Gastrocnemius medialis (tissue), 4 donors: ENCODE measurements at regions not wholly inside any gene's neighbourhood (a gene's known extent, or its start where the extent isn't known, plus 50 kb on each side); places are given as distances from the start of the nearest gene placed in this dataset.

Source experiments
- POLR2A ChIP-seq, 2 donors: fragments of 450-650 bp; IDR thresholded peaks; one replicate each; pipeline ENCODE4 v1.6.1; 2017; ENCODE audit warnings: antibody characterized with exemption in 2 of 2, mild to moderate bottlenecking in 2 of 2, moderate library complexity in 2 of 2
- TF ChIP-seq, protein P1 (sequence below), 5 experiments: fragments of 450-650 bp in 3 of 5; fragments of 200-600 bp in 2 of 5; sonication (generic) in 2 of 5; IDR thresholded peaks in 4 of 5; conservative IDR thresholded peaks in 1 of 5; 1 replicate in 4 of 5; 2 replicates in 1 of 5; pipeline ENCODE4 v1.5.1; 2016 to 2019; ENCODE audit warnings: antibody characterized with exemption in 5 of 5, mild to moderate bottlenecking in 3 of 5, moderate library complexity in 3 of 5

DNA sequence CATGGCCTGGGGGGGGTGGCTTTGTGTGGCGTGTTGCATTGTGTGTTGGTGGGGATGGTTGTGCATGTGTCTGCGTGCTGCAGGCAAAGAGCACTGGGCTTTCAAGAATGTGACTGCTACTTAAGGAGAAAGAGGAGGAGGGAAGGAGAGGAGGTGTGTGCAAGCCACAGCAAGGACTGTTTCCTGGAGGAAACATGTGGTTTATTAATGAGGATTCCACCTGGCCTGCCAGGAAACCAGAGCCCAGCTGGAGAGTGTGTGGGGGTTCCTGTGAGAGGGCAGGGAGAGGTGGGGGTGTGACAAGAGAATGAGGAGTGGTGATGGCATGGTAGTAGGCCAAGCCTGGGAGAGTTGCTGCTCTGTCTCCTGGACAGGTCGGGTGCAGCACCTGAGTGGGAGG is 258.1 kb upstream of the ROPN1 start:
- TF ChIP-seq, protein P1, sequence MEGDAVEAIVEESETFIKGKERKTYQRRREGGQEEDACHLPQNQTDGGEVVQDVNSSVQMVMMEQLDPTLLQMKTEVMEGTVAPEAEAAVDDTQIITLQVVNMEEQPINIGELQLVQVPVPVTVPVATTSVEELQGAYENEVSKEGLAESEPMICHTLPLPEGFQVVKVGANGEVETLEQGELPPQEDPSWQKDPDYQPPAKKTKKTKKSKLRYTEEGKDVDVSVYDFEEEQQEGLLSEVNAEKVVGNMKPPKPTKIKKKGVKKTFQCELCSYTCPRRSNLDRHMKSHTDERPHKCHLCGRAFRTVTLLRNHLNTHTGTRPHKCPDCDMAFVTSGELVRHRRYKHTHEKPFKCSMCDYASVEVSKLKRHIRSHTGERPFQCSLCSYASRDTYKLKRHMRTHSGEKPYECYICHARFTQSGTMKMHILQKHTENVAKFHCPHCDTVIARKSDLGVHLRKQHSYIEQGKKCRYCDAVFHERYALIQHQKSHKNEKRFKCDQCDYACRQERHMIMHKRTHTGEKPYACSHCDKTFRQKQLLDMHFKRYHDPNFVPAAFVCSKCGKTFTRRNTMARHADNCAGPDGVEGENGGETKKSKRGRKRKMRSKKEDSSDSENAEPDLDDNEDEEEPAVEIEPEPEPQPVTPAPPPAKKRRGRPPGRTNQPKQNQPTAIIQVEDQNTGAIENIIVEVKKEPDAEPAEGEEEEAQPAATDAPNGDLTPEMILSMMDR (IDR thresholded peaks at IDR 0.05 in 4 of 5, conservative IDR thresholded peaks at IDR 0.05 in 1 of 5), result no peak
- TF ChIP-seq POLR2A (IDR thresholded peaks at IDR 0.05), result no peak
